ENCODE measurements at regions not wholly inside any gene's neighbourhood (a gene's known extent, or its start where the extent isn't known, plus 50 kb on each side); places are given as distances from the start of the nearest gene placed in this dataset.

DNA sequence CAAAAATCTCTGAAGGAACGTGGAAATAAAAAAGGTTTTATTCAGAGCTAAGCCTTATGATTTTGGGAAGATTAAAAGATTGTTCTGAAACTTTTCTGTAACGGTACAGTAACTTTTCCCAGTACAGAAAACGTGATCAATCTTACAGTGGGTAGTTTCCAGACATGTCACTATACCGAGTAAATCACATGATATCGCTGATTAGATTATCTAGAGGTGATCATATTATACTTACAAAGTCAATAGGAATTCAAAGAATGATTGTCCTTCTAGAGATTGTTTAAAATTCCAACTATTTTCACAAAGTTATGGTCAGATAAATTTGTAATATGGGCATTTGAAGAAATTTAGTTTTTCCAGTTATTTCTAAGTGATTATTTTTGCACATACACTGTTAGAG, 736.0 kb upstream of the GRM7 start:
- DNase-seq, result no peak

DNA sequence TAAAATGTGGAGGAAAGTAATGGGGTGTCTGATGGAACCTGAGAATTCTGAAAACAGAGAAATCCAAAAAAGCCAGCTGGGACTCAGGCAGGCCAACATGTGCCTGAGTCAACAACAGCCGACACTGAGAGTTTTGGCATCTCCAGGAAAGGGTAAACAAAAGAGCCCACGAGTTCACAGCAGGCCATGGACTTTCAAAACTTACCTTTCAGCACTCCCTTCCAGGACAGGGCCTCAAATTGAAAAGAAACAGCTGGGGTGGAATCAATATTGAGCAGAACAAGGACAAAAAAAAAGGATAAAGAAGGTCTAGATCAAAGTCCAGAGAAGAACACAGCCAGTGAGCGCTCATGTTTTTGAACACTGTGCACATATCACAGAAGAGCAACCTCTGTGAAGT, 735.4 kb upstream of the GRM7 start:
- DNase-seq, result peak; percentile 49

DNA sequence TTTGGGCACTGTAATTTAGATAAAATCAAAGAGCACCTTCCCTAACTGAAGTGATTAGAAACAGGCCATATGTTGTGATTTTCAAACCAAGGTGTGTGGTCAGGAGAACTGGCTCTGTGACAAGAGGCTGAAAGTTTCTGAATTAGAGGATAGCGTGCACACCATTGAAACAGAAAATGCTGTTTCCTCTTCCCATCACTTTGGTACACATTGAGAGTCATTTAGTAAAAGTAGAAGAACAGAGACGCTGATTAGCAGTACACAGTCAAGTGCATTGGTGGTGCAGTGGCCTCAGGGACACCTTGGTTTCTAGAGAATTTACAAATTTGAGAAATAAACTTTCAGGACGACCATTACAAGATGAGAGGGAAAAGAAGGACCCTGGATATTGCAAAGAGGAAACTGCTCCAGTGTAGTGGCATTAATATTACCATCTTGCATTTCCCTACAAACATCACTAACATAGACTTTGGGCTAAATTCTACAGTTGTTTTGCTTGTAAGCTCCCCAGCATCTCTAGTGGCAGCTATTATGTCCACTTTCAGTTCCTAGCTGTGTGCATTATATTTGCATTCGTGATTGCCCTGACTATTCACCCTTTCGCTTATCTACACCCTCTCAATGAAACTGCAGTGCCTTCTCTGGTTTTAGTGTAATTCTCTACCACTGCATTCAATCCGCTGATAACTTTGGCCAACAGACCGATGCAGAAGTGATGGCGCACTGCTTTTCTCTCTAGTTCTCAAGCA, 728.1 kb upstream of the GRM7 start:
- DNase-seq, result no peak

GRCh38 chr3:6142707-6143106, 718.2 kb upstream of the GRM7 start:
- DNase-seq, result no peak

GRCh38 chr3:6147883-6148282, 713.0 kb upstream of the GRM7 start:
- DNase-seq, result no peak

- DNase-seq, result no peak
Measured at GRCh38 chr3:6155650-6156338, 705.1 kb upstream of the GRM7 start.

DNA sequence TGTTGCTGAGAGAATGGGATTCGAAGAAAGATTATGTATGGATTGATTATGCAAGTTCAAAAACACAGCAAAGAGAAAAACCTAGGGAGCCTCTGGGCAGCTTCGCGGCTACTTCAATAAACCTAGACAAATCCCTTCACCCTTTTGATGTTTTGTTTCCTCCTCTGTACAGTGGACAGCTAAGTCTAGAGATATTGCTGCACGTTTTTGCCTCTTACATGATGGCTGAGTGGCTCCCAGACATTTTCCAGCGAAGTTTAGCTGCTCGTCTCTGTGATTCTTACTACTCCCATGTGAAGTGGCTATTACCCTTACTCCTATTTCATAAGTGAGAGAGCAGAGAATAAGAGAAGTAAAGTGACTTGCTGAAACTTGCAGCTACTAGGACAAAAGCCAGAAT, 695.0 kb upstream of the GRM7 start:
- no peak for DNase-seq

GRCh38 chr3:6168256-6168655, 692.7 kb upstream of the GRM7 start:
- DNase-seq, result no peak

GRCh38 chr3:6172871-6173642, 687.9 kb upstream of the GRM7 start:
- no peak for DNase-seq

DNA sequence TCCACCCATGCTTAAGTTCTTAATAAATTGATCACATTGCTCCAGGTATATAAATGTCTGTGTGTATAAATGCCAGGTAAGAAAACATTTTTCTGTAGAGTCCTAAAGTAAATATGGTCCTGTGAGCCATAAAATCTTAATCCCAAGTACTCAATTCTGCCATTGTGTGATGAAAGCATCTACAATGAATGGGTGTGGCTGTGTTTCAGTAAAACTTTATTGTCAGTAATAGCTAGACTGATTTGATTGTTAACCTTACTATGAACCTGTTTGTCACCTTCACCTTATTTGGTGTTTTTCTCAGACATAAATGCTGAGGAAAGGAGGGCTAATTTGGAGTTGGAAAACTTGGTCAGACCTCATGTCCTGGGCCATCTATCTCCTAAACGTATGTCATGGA, 683.5 kb upstream of the GRM7 start:
- no peak for DNase-seq

DNA sequence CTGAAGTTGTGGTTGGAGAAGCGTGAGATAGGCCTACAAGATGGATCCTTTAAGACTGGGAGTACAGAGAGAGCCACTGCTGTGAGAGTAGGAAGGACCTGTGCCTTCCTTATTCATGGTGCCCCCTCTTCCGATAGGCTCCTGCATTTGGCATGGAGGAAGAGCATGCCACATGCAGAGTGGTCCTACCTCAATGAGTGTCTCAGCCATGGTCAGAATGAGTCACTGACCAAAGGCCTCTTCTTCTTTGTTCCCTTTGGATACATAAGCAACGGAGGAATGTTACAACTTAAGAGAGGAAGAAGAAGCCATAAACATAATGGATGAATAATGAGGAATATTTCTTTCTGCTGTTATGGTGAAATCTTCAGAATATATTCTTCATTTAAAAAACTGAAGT, 681.2 kb upstream of the GRM7 start:
- DNase-seq, result no peak

DNA sequence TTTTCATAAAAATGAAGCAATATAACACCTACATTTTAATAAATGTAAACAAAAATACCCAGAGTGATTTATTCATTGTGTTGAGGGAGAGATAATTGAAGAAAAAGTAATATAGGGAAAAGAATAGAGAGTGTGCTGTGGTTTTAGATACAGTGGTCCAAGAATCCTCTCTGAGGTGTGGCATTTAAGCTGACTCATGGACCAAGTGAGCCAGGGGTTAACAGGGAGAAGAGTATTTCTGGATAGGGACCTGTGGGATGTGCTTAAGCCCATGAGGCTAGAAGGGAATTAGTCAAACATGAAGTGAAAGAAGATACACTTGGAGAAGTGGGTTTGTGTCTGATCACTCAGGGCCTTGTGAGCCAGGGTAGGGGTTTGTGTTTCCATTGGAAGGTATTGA, 680.7 kb upstream of the GRM7 start:
- DNase-seq, result no peak

DNA sequence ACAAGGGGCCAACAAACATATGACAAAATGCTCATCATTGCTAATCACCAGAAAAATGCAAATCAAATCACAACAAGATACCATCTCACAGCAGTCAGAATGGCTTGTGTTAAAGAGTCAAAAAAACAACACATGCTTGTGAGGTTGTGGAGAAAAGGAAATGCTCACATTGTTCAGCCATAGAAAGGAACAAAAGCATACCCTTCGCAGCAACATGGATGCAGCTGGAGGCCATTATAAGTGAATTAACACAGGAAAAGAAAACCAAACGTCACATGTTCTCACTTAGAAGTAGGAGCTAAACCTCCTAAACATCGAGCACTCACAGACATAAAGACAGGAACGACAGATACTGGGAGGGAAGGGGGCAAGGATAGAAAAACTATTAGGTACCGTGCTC, 678.4 kb upstream of the GRM7 start:
- DNase-seq, result no peak

DNA sequence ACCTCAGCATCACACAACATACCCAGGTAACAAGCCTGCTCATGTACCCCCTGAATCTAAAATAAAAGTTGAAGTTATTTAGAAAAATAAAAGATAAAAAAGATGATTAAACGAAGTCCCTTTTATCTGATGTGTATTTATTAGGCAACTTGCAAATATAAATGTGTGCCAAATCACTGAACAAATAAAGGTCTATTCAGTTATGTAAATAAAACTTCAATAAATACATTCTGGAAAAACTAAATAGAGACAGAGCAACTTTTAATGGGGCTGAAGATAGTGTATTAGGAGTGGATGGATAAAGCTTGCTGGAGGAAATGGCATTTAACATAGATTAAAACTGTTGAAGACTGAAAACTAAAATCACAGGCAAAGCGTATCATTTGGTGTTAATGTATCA, 678.0 kb upstream of the GRM7 start:
- DNase-seq, result no peak

DNA sequence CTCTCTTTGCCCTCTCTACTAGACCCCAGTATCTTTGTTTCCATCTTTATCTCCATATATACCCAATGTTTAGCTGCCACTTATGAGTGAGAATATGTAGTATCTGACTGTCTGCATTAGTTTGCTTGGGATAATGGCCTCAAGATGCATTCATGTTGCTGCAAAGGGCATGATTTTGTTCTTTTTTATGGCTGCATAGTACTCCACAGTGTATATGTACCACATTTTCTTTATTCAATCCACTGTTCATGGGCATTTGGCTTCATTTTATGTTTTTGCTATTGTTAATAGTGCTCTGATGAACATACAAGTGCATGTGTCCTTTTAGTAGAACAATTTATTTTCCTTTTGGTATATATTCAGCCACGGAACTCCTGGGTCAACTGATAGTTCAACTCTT, 671.5 kb upstream of the GRM7 start:
- DNase-seq, result no peak

DNA sequence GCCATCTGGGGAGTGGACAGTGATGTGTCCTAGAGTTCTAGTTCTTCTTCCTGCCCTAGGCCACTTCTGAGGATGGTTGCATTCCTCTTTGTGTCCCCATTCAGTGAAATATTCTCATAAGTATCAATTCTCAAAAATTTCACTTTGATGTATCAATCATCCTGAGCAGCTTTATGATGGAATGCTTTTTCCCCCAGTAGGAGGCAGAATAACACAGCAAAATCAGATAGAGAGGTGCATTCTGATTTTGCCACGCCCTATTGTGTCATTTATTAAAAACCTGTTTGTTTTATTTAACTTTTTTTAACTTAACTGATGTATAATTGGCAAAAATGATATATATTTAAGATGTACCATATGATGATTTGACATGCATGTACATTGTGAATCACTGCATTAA, 656.0 kb upstream of the GRM7 start:
- DNase-seq, result peak; percentile 18

GRCh38 chr3:6216135-6217026, 644.5 kb upstream of the GRM7 start:
- peak; percentile 89 for DNase-seq

DNA sequence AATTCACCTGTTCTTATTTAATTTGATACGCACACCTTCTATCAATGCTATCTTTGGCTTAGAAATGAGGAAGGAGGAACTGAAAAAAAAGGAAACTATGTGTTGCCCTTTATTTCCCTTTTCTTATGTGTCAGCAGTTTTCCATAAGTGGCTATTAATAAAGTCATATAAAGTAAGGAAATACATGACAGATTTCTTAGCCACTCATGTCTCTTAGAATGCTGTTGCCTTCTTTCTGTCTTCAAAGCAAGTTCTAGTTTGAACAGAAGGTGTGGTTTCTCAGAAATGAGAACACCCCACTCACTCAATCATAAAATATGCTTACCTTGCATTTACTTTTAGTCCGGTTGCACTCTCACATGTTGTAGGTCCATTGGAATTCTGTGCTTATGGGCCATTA, 640.5 kb upstream of the GRM7 start:
- no peak for DNase-seq

GRCh38 chr3:6222069-6222468, 638.8 kb upstream of the GRM7 start:
- no peak for DNase-seq

GRCh38 chr3:6223572-6223971, 637.3 kb upstream of the GRM7 start:
- no peak for DNase-seq

DNA sequence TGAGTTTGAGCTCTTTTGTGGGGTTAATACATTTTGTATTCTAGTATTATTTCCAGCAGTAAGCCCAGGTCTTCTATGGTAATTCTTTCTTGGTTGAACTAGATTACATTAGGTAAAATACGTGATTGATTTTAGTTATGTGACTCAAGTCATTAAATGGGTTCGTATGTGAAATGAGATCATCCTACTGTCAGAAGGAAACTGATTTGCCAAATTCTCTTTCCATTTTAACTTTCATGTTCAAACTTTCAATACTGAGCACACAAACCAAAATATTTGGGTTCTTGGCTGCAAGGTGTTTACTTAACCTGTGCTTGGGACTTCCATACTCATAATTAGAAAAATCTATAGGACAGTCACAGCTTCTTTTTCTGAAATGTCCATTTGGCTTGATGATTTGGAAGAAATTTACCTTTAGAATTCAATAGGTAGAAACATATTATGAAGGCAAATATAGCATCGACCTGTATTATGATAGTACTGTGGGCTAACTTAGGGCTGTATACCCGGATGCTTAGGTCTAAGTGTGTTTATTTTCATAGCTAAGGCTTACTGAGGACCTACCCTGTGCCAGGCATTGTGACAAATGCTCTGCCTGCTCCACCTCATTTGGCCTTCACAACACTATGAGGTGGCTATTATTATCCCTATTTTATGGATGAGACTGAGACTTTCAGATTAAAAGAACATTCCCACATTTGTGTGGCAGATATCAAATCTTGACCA, 631.8 kb upstream of the GRM7 start:
- DNase-seq, result no peak

DNA sequence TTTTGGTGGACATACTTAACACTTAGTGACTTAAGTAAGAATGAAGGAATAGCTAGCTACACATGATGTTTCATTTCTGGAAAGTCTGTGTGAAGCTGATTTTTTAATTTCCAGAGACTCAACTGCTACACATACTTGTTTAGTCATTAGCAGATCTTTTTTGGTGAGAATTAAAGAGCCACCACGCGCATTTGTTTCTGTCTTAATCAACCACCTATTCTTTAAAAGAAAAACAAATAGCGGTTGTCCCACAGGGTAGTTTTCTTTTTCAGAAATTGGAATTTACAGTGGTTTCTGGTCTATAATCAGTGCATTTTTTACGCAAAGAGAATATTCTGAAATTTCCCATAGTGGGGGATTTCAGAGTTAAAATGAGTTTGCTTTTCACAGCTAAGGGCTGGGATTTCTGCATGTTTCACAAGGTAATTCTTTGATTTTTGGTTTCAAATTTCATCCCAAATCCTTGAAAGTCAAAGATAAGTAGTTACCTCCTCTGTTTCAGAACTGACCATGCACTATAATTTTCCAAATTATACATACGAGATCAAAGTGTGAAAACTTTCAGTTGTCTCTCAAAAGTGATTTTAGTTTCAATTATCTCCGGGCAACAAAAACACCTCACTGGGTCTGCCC, 631.0 kb upstream of the GRM7 start:
- DNase-seq, result no peak

Measured in NCI-H69 (cell line).